Kidney glomerular epithelial cell (primary cell): ENCODE measurements at regions not wholly inside any gene's neighbourhood (a gene's known extent, or its start where the extent isn't known, plus 50 kb on each side); places are given as distances from the start of the nearest gene placed in this dataset.
A peak's percentile ranks its signal among the peaks of the same experiment; 100 is the strongest.

Experiments
- DNase-seq: peaks from one replicate; lab custom pipeline; 2025; lab: John Stamatoyannopoulos, UW

GRCh38 chr9:91067306-91067860 lies 265.8 kb downstream of the SYK start:
- DNase-seq, result no peak

GRCh38 chr9:91071184-91071990 lies 269.8 kb downstream of the SYK start:
- DNase-seq, result peak; percentile 80

- DNase-seq, result no peak
These were observed 271.6 kb downstream of the SYK start for GRCh38 chr9:91073049-91073810.

GRCh38 chr9:91073811-91074771 lies 272.5 kb downstream of the SYK start:
- no peak for DNase-seq

- DNase-seq, result no peak
These were observed 273.2 kb downstream of the SYK start for GRCh38 chr9:91074866-91075265.

GRCh38 chr9:91075279-91075678 lies 273.7 kb downstream of the SYK start:
- no peak for DNase-seq

GRCh38 chr9:91077624-91078368 lies 276.2 kb downstream of the SYK start:
- DNase-seq, result no peak

GRCh38 chr9:91078369-91078695 lies 276.7 kb downstream of the SYK start:
- no peak for DNase-seq

- no peak for DNase-seq
These were observed 279.0 kb downstream of the AUH start for GRCh38 chr9:91082731-91083130.

GRCh38 chr9:91084896-91085516 lies 276.7 kb downstream of the AUH start:
- DNase-seq, result no peak

GRCh38 chr9:91085517-91086291 lies 276.0 kb downstream of the AUH start:
- DNase-seq, result no peak

- no peak for DNase-seq
These were observed 274.9 kb downstream of the AUH start for GRCh38 chr9:91086657-91087461.

GRCh38 chr9:91087462-91087759 lies 274.3 kb downstream of the AUH start:
- no peak for DNase-seq

- no peak for DNase-seq
These were observed 272.2 kb downstream of the AUH start for GRCh38 chr9:91089405-91090129.

- no peak for DNase-seq
These were observed 271.6 kb downstream of the AUH start for GRCh38 chr9:91090130-91090410.

- no peak for DNase-seq
These were observed 269.5 kb downstream of the AUH start for GRCh38 chr9:91092214-91092613.

- DNase-seq, result no peak
These were observed 267.2 kb downstream of the AUH start for GRCh38 chr9:91094324-91095088.

GRCh38 chr9:91098203-91098850 lies 263.4 kb downstream of the AUH start:
- DNase-seq, result no peak
